ENCODE measurements at regions not wholly inside any gene's neighbourhood (a gene's known extent, or its start where the extent isn't known, plus 50 kb on each side); places are given as distances from the start of the nearest gene placed in this dataset.

DNA sequence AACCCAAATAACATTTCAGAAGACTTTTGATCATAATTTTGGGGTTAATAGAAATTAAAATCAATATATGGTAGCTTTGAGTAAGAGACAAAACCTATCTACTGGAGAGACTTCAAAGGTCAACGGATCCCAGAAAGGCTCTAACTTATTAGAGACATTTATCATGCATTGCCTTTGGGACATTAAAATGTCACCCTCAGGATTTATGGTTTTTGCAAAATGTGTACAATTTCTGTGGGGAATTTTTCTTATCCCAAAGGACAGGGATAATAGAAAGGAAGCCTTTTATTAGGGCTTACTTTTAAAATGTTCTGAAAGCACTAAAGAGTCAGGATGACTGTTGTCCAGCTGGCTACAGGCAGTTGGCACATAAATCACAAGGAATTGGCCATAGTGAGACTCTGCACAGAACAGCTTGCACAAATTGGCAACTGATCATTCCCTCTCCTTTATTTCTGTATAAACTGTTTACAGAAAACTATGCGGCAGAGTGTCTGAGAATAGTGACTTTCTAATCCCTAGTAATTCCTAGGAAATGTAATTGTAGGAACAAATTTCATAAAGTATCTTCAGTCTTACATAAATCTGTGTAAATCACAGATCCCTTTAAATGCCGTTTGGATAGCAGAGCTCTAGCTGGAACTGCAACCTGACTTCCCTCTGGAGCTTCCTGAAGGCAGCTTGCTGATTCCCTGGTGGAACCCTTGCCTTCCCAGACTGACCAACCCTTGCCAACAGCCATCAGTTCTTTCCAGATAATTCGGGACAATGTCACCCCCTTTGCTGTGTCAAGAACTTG, 201.1 kb upstream of the PREP start:
- DNase-seq (ENCODE audit: low read depth): no peak
- TF ChIP-seq, protein P1, sequence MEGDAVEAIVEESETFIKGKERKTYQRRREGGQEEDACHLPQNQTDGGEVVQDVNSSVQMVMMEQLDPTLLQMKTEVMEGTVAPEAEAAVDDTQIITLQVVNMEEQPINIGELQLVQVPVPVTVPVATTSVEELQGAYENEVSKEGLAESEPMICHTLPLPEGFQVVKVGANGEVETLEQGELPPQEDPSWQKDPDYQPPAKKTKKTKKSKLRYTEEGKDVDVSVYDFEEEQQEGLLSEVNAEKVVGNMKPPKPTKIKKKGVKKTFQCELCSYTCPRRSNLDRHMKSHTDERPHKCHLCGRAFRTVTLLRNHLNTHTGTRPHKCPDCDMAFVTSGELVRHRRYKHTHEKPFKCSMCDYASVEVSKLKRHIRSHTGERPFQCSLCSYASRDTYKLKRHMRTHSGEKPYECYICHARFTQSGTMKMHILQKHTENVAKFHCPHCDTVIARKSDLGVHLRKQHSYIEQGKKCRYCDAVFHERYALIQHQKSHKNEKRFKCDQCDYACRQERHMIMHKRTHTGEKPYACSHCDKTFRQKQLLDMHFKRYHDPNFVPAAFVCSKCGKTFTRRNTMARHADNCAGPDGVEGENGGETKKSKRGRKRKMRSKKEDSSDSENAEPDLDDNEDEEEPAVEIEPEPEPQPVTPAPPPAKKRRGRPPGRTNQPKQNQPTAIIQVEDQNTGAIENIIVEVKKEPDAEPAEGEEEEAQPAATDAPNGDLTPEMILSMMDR (conservative IDR thresholded peaks at IDR 0.05; ENCODE audit: low read depth, low read length): no peak
- no peak overlapping the region for H3K4me3 ChIP-seq (ENCODE audit: low read length)

DNA sequence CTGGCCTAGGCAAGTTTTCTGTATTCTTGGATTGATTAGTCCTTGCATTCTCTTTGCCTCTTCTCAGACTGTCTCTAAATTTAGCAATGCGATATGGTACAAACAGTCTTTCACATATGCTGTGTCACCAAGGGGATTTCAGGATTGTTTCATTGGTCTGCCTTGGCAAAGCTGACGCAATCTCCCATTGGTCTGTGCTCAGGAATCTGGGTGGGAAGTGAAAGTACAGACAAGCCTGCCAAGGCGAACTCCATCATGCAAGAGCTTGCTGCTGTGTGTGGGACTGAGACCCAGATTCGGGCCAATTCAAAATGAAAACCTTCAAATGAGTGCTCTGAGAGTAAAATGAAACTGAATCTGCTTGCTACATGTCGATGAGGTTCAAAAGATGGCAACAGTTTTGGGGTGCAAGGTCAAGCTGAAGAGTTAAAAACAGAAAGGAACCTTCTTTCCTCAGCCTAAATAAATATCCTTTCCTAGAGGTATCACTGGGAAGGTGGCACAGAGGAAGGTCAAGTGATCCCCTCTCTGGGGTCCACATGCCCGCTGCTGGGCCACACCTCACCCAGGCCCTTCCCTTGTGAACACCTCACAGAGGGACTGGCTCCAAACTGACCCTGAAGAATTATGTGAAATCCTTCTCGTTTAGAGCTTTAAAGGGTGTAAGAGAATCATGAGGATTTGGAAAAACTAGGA, 198.8 kb upstream of the PREP start:
- no peak for DNase-seq (ENCODE audit: low read depth)
- no peak overlapping the region for H3K4me3 ChIP-seq (ENCODE audit: low read length)
- TF ChIP-seq, protein P1 (conservative IDR thresholded peaks at IDR 0.05; ENCODE audit: low read depth, low read length): no peak

DNA sequence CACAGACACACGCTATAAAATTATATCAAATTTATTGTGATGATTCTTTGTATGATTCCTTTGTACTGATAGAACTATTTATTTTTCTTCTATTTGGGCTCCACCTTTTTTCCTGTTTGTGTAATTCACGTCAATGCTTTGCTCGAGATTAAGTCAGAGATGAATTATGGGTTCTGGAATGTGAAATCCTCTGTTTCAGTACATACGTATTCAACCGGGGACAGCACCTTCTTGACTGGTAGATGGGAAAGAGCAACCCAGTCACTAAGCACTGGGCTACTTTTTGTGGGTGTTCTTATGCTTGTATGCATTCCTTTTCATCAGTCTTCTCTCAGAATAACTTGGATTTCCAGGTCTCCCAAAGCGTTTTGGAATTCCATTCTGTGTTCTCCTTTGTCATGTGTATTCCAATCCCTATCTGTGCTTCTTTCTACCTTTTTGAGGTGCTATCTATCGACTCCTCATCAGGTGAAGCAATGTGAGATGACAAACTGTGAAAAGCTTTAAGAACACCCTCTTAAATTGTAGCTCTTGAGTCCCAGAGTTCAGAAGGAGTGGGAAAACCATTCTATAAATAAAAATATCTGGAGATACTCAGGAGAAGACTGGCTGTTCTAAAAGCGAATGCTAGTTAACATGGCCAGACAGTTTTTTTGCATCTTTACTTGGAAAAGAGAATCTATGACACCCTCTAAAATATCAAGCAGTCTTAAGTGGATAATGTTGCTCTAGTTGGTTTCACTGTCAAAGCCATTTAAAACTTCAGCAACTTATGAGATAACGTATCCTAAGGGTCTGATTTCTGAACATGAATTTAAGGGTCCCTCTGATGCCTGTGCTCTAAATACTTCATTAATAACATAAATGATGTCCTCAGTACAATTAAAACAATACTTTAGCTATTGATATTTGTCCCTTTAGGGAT, 197.7 kb upstream of the PREP start:
- TF ChIP-seq, protein P1 (conservative IDR thresholded peaks at IDR 0.05; ENCODE audit: low read depth, low read length): no peak
- no peak overlapping the region for H3K4me3 ChIP-seq (ENCODE audit: low read length)
- DNase-seq (ENCODE audit: low read depth): peak; percentile 92

DNA sequence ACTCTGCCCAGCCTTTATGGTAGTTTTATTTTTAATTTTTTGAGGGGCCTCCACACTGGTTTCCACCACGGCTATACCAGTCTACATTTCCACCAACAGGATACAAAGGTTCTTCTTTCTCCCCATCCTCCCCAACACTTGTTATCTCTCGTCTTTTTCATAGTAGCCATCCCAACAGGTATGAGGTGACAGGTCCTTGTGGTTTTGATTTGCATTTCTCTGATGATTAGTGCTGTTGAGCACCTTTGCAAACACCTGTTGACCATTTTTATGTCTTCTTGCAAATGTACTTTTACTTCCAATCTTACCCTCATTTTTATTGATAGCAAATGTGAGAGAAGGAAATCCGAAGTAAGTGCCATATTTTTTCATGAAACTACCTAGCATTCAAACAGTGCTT, 195.4 kb upstream of the PREP start:
- no peak for DNase-seq (ENCODE audit: low read depth)
- no peak overlapping the region for H3K4me3 ChIP-seq (ENCODE audit: low read length)
- TF ChIP-seq, protein P1 (conservative IDR thresholded peaks at IDR 0.05; ENCODE audit: low read depth, low read length): no peak

DNA sequence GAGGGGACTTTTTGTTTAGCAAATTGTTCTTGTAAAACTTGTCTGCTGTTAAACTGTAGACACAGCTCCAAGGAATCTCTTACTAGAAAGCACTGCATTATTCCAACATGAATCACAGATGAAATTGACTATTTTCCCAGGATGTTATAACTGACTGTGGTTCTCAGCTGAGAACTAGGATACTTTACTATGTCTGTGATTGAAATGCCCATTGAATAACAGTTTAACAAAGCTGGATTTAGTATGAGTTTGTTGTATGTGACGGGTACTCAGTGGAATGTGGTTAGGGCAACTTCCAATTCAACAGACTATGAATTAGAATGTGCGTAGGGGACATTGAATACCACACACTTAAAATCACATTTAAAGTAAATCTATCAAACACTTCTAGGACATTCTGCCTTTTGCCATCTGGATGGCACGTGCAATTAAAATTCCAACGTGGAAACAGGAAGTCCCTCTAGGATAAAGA, 193.4 kb upstream of the PREP start:
- TF ChIP-seq, protein P1 (conservative IDR thresholded peaks at IDR 0.05; ENCODE audit: low read depth, low read length): no peak
- DNase-seq (ENCODE audit: low read depth): peak; percentile 96
- H3K4me3 ChIP-seq (ENCODE audit: low read length): no peak overlapping the region

DNA sequence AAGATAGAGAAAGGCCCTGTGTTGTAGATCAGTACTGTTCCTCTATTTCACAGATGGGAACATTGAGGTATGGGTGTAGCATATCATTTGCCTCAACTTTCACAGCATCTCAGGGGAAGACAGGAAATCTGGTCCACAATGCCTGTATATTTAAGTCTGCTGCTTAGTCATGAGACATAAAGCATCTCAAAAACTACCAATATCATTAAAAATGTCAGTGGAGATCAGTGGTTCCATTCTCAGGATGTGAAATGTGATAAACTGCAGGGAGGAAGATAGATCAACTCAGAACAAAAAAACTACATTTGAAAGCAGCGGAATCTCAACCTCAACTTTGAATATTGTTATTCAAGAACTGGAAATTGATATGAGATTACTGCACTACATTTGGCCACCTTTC, 192.9 kb upstream of the PREP start:
- TF ChIP-seq, protein P1 (conservative IDR thresholded peaks at IDR 0.05; ENCODE audit: low read depth, low read length): no peak
- no peak overlapping the region for H3K4me3 ChIP-seq (ENCODE audit: low read length)
- DNase-seq (ENCODE audit: low read depth): no peak
